Heart left ventricle (tissue), 16 donors: ENCODE measurements at regions not wholly inside any gene's neighbourhood (a gene's known extent, or its start where the extent isn't known, plus 50 kb on each side); places are given as distances from the start of the nearest gene placed in this dataset.

ENCODE experiments used
- ATAC-seq, 4 donors: fragments of 200-7000 bp; cut with Tn5 transposase; one replicate each; pipeline ENCODE4 v1.9.1; 2020 to 2022; ENCODE audit warnings: moderate library complexity in 4 of 4, mild to moderate bottlenecking in 3 of 4, moderate number of reproducible peaks in 1 of 4
- DNase-seq, 5 donors: peaks; one replicate each; pipeline ENCODE4 v3.0.0-alpha.2; 2020
- H3K27ac ChIP-seq, 12 donors: fragments of 200-600 bp; sonication (generic) in 4 of 12; one replicate each; pipeline versions ENCODE4 v1.5.0 to v1.8.0; 2016 to 2022; ENCODE audit warnings: mild to moderate bottlenecking in 2 of 12
- H3K27me3 ChIP-seq, 9 donors: fragments of 200-600 bp; sonication (generic) in 2 of 9; one replicate each; pipeline versions ENCODE4 v1.5.1 to v1.8.0; 2016 to 2022; ENCODE audit warnings: mild to moderate bottlenecking in 3 of 9
- H3K36me3 ChIP-seq, 9 donors: fragments of 200-600 bp; sonication (generic) in 2 of 9; one replicate each; pipeline versions ENCODE4 v1.5.0 to v1.8.0; 2018 to 2022; ENCODE audit warnings: mild to moderate bottlenecking in 2 of 9
- H3K4me1 ChIP-seq, 12 donors: fragments of 200-600 bp; sonication (generic) in 4 of 12; one replicate each; pipeline versions ENCODE4 v1.5.0 to v1.8.0; 2016 to 2022; ENCODE audit warnings: mild to moderate bottlenecking in 3 of 12
- H3K4me3 ChIP-seq, 12 donors: fragments of 200-600 bp; sonication (generic) in 4 of 12; one replicate each; pipeline versions ENCODE4 v1.5.0 to v1.8.0; 2017 to 2022; ENCODE audit warnings: mild to moderate bottlenecking in 9 of 12, moderate library complexity in 4 of 12
- H3K9me3 ChIP-seq, 12 donors: fragments of 200-600 bp; sonication (generic) in 4 of 12; one replicate each; pipeline versions ENCODE4 v1.5.0 to v1.8.0; 2016 to 2022; ENCODE audit warnings: mild to moderate bottlenecking in 1 of 12
- CTCF ChIP-seq, 12 donors: fragments of 200-600 bp; sonication (generic) in 4 of 12; IDR thresholded peaks; one replicate each; pipeline versions ENCODE4 v1.5.0 to v1.8.0; 2018 to 2022; ENCODE audit warnings: antibody characterized with exemption in 12 of 12, mild to moderate bottlenecking in 5 of 12
- POLR2A ChIP-seq, 2 donors: fragments of 450-650 bp; IDR thresholded peaks; one replicate each; pipeline ENCODE4 v1.6.1; 2017; ENCODE audit warnings: antibody characterized with exemption in 2 of 2, mild to moderate bottlenecking in 2 of 2, moderate library complexity in 2 of 2
- WGBS, 4 donors: extraction: QIAGEN DNeasy Blood & Tissue Kit in 2 of 4; methylation state at CpG; one replicate each; pipeline versions ENCODE4 v1.1.5 to v1.1.7; 2013 to 2018; 5-methylcytosine and 5-hydroxymethylcytosine counted together
- intact Hi-C, 10 donors: fragments of 100-400 bp; cut with DNase I; formaldehyde crosslinking; loops; one replicate each; pipeline versions ENCODE4 v1.11.1 to v1.14.2; 2022
- donor health status: ischemic (EF 13 %, LVEDD 7.1; RV severe dilation, severe dysfunction).
- donor health status: healthy with polysubstance abuse.
- donor health status: DM: no; HTN: yes; CAD: no.
- donor health status: DM: no; HTN: no; CAD: no.
- donor health status: ischemic (EF 25% LVEDD 6.9; RV normal size, moderate dysfunction).
- donor health status: ischemic (EF 25% LVEDD 5.7; RV mildly dilated, moderate dysfunction).
- donor health status: healthy.
- donor health status: DM: yes; HTN: yes; CAD: no.
- donor health status: ischemic (EF 35%, LVEDD 5.7; RV mildly dilated, moderate dysfunction).
- donor health status: nonischemic (EF 11% LVEDD 7.7; RV severe dilation, severe dysfunction).
- donor health status: DM: yes; HTN: yes; CAD: no.
- donor health status: PGD.
- donor health status: ischemic (EF 29% LVEDD 5.4; RV normal size, mild dysfunction).
- donor health status: nonischemic (EF 23%, LVEDD 6.1; RV moderate dilation, normal function).

DNA sequence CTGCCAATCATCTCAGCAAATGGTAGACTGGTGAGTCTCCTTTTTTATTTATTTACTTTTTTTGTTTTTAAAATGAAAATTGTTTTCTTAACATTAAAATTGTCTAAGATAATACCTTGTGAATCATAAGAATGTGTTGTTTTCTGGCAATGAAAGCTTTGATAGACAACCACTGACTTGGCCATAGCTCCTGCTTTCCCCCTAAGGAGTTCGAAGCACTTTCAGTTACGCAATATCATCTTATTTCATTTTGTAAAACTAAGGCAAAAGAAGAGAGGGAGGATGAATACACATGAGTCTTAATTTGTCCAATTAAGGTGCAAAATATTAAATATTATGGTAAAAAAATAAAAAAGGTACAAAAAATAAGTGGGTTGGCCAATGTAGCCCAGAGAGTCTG, 74.8 kb upstream of the PLCL2 start:
- Histone ChIP-seq H3K9me3 (no peaks in the 10 kb centered on the region), H3K27me3 (no peaks in the 10 kb centered on the region), H3K27ac (no peak overlapping the region), H3K36me3 (no peaks in the 10 kb centered on the region), H3K4me3 (no peak overlapping the region), H3K4me1 (peaks cover 0 to 17% (median 4%) of the 10 kb centered on the region in 12 donors)
- ATAC-seq (no peak), DNase-seq (no peak)
- WGBS, 4 donors: 80 to 88% (median 87%) methylated on average over 2 of the region's 2 CpGs
- no peak for TF ChIP-seq POLR2A (IDR thresholded peaks at IDR 0.05)
- TF ChIP-seq CTCF (IDR thresholded peaks at IDR 0.05): no peak
- intact Hi-C loops: no loop called here

GRCh38 chr3:16810593-16811367, 74.0 kb upstream of the PLCL2 start:
- intact Hi-C loops: no loop called here
- DNase-seq (no peak), ATAC-seq (no peak)
- TF ChIP-seq POLR2A (IDR thresholded peaks at IDR 0.05) (no peak), CTCF (IDR thresholded peaks at IDR 0.05) (no peak)
- H3K27me3 ChIP-seq: no peaks in the 10 kb centered on the region
- peaks cover 0 to 17% (median 4%) of the 10 kb centered on the region in 12 donors for H3K4me1 ChIP-seq
- no peak overlapping the region for H3K4me3 ChIP-seq
- H3K27ac ChIP-seq: no peak overlapping the region
- no peaks in the 10 kb centered on the region for H3K9me3 ChIP-seq
- 74 to 82% (median 80%) methylated on average over 7 of the region's 7 CpGs for WGBS, 4 donors
- H3K36me3 ChIP-seq: no peaks in the 10 kb centered on the region

DNA sequence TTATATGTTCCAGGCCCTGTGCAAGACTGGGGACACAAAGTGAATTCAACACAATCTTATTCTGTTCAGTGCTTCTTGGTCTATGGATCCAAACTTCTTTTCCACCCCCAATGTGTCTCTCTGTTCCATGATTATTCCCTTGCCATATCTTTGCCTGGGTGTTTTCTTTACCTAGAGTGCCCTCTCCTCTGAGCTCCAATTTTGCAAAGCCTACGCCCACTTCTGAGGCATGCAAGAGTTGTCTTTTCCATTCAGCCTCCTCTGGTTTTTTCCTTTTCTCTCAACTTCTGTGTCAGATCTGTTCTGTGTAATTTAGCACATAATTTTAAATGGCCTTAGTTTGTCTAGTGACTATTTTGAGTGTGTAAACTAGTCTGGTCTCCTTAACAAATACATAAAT, 72.8 kb upstream of the PLCL2 start:
- no peak for ATAC-seq
- no peaks in the 10 kb centered on the region for H3K27me3 ChIP-seq
- no peak overlapping the region for H3K4me3 ChIP-seq

DNA sequence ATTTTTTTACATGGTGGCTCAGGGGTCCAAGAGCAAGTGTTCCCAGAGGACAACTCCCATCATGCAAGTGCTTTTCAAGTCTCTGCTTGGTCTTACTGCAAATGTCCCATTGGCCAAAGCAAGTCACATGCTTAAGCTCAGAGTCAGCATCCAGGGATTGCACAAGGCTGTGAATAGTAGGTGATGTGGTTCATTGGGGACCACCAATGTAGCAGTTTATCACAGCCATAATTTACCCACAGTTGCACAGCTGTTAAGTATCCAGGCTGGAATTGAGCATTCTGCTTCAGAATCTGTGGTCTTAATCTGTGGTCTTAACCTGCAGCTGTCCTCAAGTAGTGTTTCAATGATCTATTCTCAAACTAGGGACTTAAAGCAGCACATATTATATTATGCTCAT, 71.4 kb upstream of the PLCL2 start:
- no peak for TF ChIP-seq CTCF (IDR thresholded peaks at IDR 0.05)
- no peak for TF ChIP-seq POLR2A (IDR thresholded peaks at IDR 0.05)
- no peaks in the 10 kb centered on the region for H3K9me3 ChIP-seq
- no peaks in the 10 kb centered on the region for H3K36me3 ChIP-seq
- no peaks in the 10 kb centered on the region for H3K27me3 ChIP-seq
- peaks cover 0 to 8% (median 0%) of the 10 kb centered on the region in 12 donors for H3K4me1 ChIP-seq
- intact Hi-C loops: no loop called here
- H3K27ac ChIP-seq: no peak overlapping the region
- no peak for DNase-seq
- ATAC-seq: no peak
- H3K4me3 ChIP-seq: no peak overlapping the region

More for the DNA sequence above, 72.8 kb upstream of the PLCL2 start:
- intact Hi-C loops: no loop called here
- WGBS, 4 donors: 86 to 95% (median 94%) methylated on average over 1 of the region's 1 CpG
- Histone ChIP-seq H3K27ac (no peak overlapping the region), H3K4me1 (peaks cover 0 to 17% (median 4%) of the 10 kb centered on the region in 12 donors), H3K9me3 (no peaks in the 10 kb centered on the region), H3K36me3 (no peaks in the 10 kb centered on the region)
- no peak for TF ChIP-seq CTCF (IDR thresholded peaks at IDR 0.05)
- TF ChIP-seq POLR2A (IDR thresholded peaks at IDR 0.05): no peak
- DNase-seq: no peak
